ENCODE measurements at regions not wholly inside any gene's neighbourhood (a gene's known extent, or its start where the extent isn't known, plus 50 kb on each side); places are given as distances from the start of the nearest gene placed in this dataset.

- Histone ChIP-seq H3K27ac (ENCODE audit: low read depth in 2 of 2, low read length in 2 of 2) (no peak overlapping the region), H3K4me1 (ENCODE audit: control insufficient read depth in 2 of 2, insufficient read depth in 2 of 2, low read length in 2 of 2) (peaks cover 0 to 4% of the 10 kb centered on the region in 2 donors), H3K9me3 (ENCODE audit: control insufficient read depth in 2 of 2, low read length in 2 of 2) (no peaks in the 10 kb centered on the region), H3K27me3 (ENCODE audit: control insufficient read depth in 2 of 2, insufficient read depth in 2 of 2, low read length in 2 of 2) (peaks cover 0 to 2% of the 10 kb centered on the region in 2 donors), H3K4me3 (ENCODE audit: low read length in 2 of 2) (no peak overlapping the region), H3K9ac (ENCODE audit: low read depth in 1 of 2, low read length in 2 of 2) (no peak overlapping the region), H3K36me3 (ENCODE audit: control insufficient read depth in 2 of 2, insufficient read depth in 2 of 2, low read length in 2 of 2) (no peaks in the 10 kb centered on the region)
Measured at GRCh38 chr19:31166206-31166605, 183.0 kb downstream of the TSHZ3 start.

GRCh38 chr19:31164791-31165251 lies 184.4 kb downstream of the TSHZ3 start:
- Histone ChIP-seq H3K9ac (ENCODE audit: low read depth in 1 of 2, low read length in 2 of 2) (no peak overlapping the region), H3K4me3 (ENCODE audit: low read length in 2 of 2) (no peak overlapping the region), H3K27me3 (ENCODE audit: control insufficient read depth in 2 of 2, insufficient read depth in 2 of 2, low read length in 2 of 2) (peaks cover 0 to 2% of the 10 kb centered on the region in 2 donors), H3K9me3 (ENCODE audit: control insufficient read depth in 2 of 2, low read length in 2 of 2) (no peaks in the 10 kb centered on the region), H3K27ac (ENCODE audit: low read depth in 2 of 2, low read length in 2 of 2) (no peak overlapping the region), H3K36me3 (ENCODE audit: control insufficient read depth in 2 of 2, insufficient read depth in 2 of 2, low read length in 2 of 2) (no peaks in the 10 kb centered on the region), H3K4me1 (ENCODE audit: control insufficient read depth in 2 of 2, insufficient read depth in 2 of 2, low read length in 2 of 2) (peaks cover 0 to 4% of the 10 kb centered on the region in 2 donors)

- Histone ChIP-seq H3K9ac (ENCODE audit: low read depth in 1 of 2, low read length in 2 of 2) (no peak overlapping the region), H3K27ac (ENCODE audit: low read depth in 2 of 2, low read length in 2 of 2) (no peak overlapping the region), H3K27me3 (ENCODE audit: control insufficient read depth in 2 of 2, insufficient read depth in 2 of 2, low read length in 2 of 2) (peaks cover 0 to 2% of the 10 kb centered on the region in 2 donors), H3K4me3 (ENCODE audit: low read length in 2 of 2) (no peak overlapping the region), H3K4me1 (ENCODE audit: control insufficient read depth in 2 of 2, insufficient read depth in 2 of 2, low read length in 2 of 2) (no peaks in the 10 kb centered on the region), H3K9me3 (ENCODE audit: control insufficient read depth in 2 of 2, low read length in 2 of 2) (no peaks in the 10 kb centered on the region), H3K36me3 (ENCODE audit: control insufficient read depth in 2 of 2, insufficient read depth in 2 of 2, low read length in 2 of 2) (no peaks in the 10 kb centered on the region)
Measured at GRCh38 chr19:31160336-31160926, 188.8 kb downstream of the TSHZ3 start.

DNA sequence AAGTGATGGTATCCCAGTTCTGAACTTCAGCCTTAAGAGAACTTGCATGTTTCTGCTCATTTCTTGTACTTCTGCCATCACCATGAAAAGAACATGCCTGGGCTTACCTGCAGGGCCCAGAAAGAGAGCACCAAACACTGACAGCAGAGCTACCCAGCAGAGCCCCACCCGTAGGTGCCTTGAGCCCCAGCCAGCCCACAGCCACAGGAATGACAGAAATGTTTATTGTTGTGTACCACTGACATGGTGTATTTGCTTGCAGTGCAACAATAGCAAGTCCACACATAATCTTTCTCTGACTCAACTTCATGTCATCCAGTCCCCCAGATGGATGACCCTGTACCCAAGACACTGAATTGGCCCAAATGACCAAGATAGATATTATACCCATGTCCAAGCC lies 195.2 kb downstream of the TSHZ3 start:
- Histone ChIP-seq H3K9ac (ENCODE audit: low read depth in 1 of 2, low read length in 2 of 2) (no peak overlapping the region), H3K27ac (ENCODE audit: low read depth in 2 of 2, low read length in 2 of 2) (no peak overlapping the region), H3K9me3 (ENCODE audit: control insufficient read depth in 2 of 2, low read length in 2 of 2) (no peaks in the 10 kb centered on the region), H3K36me3 (ENCODE audit: control insufficient read depth in 2 of 2, insufficient read depth in 2 of 2, low read length in 2 of 2) (no peaks in the 10 kb centered on the region), H3K27me3 (ENCODE audit: control insufficient read depth in 2 of 2, insufficient read depth in 2 of 2, low read length in 2 of 2) (no peaks in the 10 kb centered on the region), H3K4me3 (ENCODE audit: low read length in 2 of 2) (no peak overlapping the region), H3K4me1 (ENCODE audit: control insufficient read depth in 2 of 2, insufficient read depth in 2 of 2, low read length in 2 of 2) (no peaks in the 10 kb centered on the region)

DNA sequence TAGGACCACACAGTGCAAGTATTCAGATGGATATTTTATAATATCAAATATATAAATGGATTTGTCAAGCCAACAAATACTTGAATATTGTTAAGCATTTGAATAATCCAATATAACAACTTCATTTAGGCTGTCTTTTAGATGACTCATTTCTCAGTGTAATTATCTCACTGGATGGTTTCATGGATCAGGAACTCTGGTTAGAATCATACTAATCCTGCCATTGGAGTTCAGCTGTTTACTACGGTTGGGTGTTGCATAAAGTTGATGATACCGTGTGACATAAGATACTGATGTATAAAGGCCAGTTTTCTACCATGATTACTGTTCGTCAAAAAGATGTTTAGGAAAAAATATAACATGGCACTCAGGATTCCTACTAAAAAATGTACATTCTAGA lies 196.3 kb downstream of the TSHZ3 start:
- H3K36me3 ChIP-seq (ENCODE audit: control insufficient read depth in 2 of 2, insufficient read depth in 2 of 2, low read length in 2 of 2): no peaks in the 10 kb centered on the region
- no peaks in the 10 kb centered on the region for H3K4me1 ChIP-seq (ENCODE audit: control insufficient read depth in 2 of 2, insufficient read depth in 2 of 2, low read length in 2 of 2)
- no peaks in the 10 kb centered on the region for H3K9me3 ChIP-seq (ENCODE audit: control insufficient read depth in 2 of 2, low read length in 2 of 2)
- H3K27me3 ChIP-seq (ENCODE audit: control insufficient read depth in 2 of 2, insufficient read depth in 2 of 2, low read length in 2 of 2): no peaks in the 10 kb centered on the region
- H3K9ac ChIP-seq (ENCODE audit: low read depth in 1 of 2, low read length in 2 of 2): no peak overlapping the region
- no peak overlapping the region for H3K4me3 ChIP-seq (ENCODE audit: low read length in 2 of 2)
- no peak overlapping the region for H3K27ac ChIP-seq (ENCODE audit: low read depth in 2 of 2, low read length in 2 of 2)

- Histone ChIP-seq H3K4me1 (ENCODE audit: control insufficient read depth in 2 of 2, insufficient read depth in 2 of 2, low read length in 2 of 2) (no peaks in the 10 kb centered on the region), H3K9ac (ENCODE audit: low read depth in 1 of 2, low read length in 2 of 2) (no peak overlapping the region), H3K27me3 (ENCODE audit: control insufficient read depth in 2 of 2, insufficient read depth in 2 of 2, low read length in 2 of 2) (no peaks in the 10 kb centered on the region), H3K9me3 (ENCODE audit: control insufficient read depth in 2 of 2, low read length in 2 of 2) (no peaks in the 10 kb centered on the region), H3K4me3 (ENCODE audit: low read length in 2 of 2) (no peak overlapping the region), H3K27ac (ENCODE audit: low read depth in 2 of 2, low read length in 2 of 2) (no peak overlapping the region), H3K36me3 (ENCODE audit: control insufficient read depth in 2 of 2, insufficient read depth in 2 of 2, low read length in 2 of 2) (no peaks in the 10 kb centered on the region)
Measured at GRCh38 chr19:31149441-31149941, 199.7 kb downstream of the TSHZ3 start.

DNA sequence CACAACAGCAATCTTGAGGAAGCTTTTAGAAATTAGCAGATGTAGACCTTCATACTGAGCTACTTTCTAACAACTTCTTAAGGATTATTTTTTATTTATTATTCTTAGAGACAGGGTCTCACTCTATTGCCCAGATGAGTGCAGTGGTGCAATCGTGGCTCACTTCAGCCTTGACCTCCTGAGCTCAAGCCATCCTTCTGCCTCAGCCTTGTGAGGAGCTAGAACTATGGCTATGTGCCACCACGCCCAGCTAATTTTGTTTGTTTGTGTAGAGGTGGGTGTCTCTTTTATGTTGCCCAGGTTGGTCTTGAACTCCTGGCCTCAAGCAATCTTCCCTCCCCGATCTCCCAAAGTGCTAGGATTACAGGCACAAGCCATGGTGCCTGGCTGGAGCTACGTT lies 200.6 kb downstream of the TSHZ3 start:
- Histone ChIP-seq H3K9ac (ENCODE audit: low read depth in 1 of 2, low read length in 2 of 2) (no peak overlapping the region), H3K36me3 (ENCODE audit: control insufficient read depth in 2 of 2, insufficient read depth in 2 of 2, low read length in 2 of 2) (no peaks in the 10 kb centered on the region), H3K9me3 (ENCODE audit: control insufficient read depth in 2 of 2, low read length in 2 of 2) (no peaks in the 10 kb centered on the region), H3K27ac (ENCODE audit: low read depth in 2 of 2, low read length in 2 of 2) (no peak overlapping the region), H3K27me3 (ENCODE audit: control insufficient read depth in 2 of 2, insufficient read depth in 2 of 2, low read length in 2 of 2) (no peaks in the 10 kb centered on the region), H3K4me3 (ENCODE audit: low read length in 2 of 2) (no peak overlapping the region), H3K4me1 (ENCODE audit: control insufficient read depth in 2 of 2, insufficient read depth in 2 of 2, low read length in 2 of 2) (no peaks in the 10 kb centered on the region)

DNA sequence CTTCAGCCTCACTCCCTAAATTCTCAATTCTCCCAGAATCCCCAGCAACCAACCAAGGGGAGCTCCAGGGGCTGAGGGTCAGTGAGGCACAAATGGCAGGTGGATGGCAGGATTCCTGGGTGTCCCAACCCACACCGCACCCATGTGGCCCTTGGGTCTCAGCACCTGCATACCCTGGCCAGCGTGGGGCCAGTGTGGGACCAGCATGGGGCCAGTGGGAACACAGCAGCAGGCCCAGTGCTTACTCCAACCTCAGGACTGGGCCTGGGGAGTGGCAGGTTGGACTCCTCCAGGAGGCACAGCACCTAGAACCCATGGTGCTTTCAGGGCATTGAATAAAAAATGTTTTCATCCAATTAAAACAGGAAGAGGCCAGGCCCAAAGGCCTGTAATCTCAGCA lies 202.0 kb downstream of the TSHZ3 start:
- H3K4me3 ChIP-seq (ENCODE audit: low read length in 2 of 2): no peak overlapping the region
- no peak overlapping the region for H3K9ac ChIP-seq (ENCODE audit: low read depth in 1 of 2, low read length in 2 of 2)
- H3K27ac ChIP-seq (ENCODE audit: low read depth in 2 of 2, low read length in 2 of 2): no peak overlapping the region
- H3K9me3 ChIP-seq (ENCODE audit: control insufficient read depth in 2 of 2, low read length in 2 of 2): no peaks in the 10 kb centered on the region
- no peaks in the 10 kb centered on the region for H3K36me3 ChIP-seq (ENCODE audit: control insufficient read depth in 2 of 2, insufficient read depth in 2 of 2, low read length in 2 of 2)
- H3K27me3 ChIP-seq (ENCODE audit: control insufficient read depth in 2 of 2, insufficient read depth in 2 of 2, low read length in 2 of 2): no peaks in the 10 kb centered on the region
- H3K4me1 ChIP-seq (ENCODE audit: control insufficient read depth in 2 of 2, insufficient read depth in 2 of 2, low read length in 2 of 2): no peaks in the 10 kb centered on the region

DNA sequence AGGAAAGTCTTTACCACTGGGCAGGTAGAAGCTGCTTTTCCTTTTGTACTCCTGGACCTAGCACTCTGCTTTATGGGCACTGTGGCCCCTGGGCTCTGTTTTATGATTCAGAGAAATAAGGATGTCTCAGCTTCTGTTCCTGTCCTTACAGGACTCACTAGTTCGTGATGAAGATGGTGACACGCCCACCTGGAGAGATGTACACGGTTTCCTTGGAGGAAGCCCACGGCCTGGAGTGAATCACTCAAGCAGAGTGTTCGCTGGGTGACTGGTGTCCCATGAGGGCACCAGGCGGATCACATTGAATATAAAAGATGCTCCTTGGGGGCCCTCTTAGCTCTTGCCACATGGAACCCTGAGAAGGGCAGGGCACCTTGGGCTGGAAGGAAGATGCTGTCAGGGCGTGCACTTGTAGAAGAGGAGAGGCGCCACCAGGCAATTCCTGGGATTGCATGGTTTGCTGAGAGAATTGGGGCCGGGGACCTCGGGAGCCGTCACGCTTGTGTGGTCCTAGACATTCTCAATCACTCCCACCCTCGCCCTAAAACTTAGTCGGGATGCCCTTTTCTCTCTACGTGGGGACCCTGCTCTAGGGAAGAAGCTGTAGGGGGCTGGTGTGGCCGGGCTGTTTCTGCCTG lies 202.6 kb downstream of the TSHZ3 start:
- Histone ChIP-seq H3K27me3 (ENCODE audit: control insufficient read depth in 2 of 2, insufficient read depth in 2 of 2, low read length in 2 of 2) (no peaks in the 10 kb centered on the region), H3K9ac (ENCODE audit: low read depth in 1 of 2, low read length in 2 of 2) (no peak overlapping the region), H3K4me3 (ENCODE audit: low read length in 2 of 2) (no peak overlapping the region), H3K4me1 (ENCODE audit: control insufficient read depth in 2 of 2, insufficient read depth in 2 of 2, low read length in 2 of 2) (no peaks in the 10 kb centered on the region), H3K36me3 (ENCODE audit: control insufficient read depth in 2 of 2, insufficient read depth in 2 of 2, low read length in 2 of 2) (no peaks in the 10 kb centered on the region), H3K9me3 (ENCODE audit: control insufficient read depth in 2 of 2, low read length in 2 of 2) (no peaks in the 10 kb centered on the region), H3K27ac (ENCODE audit: low read depth in 2 of 2, low read length in 2 of 2) (no peak overlapping the region)

DNA sequence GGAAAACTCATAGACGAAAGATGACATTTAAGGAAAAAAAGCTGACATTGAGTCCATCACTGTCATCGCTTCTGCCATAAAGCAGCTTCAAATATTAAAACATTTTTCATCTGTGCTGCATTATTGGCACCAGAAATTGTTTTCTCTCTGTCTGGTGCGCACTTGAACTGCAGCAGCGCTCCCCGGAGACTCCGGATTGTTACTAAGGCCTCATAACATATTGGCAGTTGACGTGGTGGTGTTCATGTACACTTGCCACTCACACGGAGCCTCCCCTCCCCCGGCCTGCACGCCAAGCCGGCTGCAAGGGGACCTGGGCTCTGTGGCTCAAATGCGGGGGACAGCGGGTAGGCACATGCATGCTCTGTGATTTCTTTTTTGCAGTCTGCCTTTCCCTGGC lies 203.2 kb downstream of the TSHZ3 start:
- Histone ChIP-seq H3K9me3 (ENCODE audit: control insufficient read depth in 2 of 2, low read length in 2 of 2) (no peaks in the 10 kb centered on the region), H3K36me3 (ENCODE audit: control insufficient read depth in 2 of 2, insufficient read depth in 2 of 2, low read length in 2 of 2) (no peaks in the 10 kb centered on the region), H3K27ac (ENCODE audit: low read depth in 2 of 2, low read length in 2 of 2) (no peak overlapping the region), H3K4me1 (ENCODE audit: control insufficient read depth in 2 of 2, insufficient read depth in 2 of 2, low read length in 2 of 2) (no peaks in the 10 kb centered on the region), H3K4me3 (ENCODE audit: low read length in 2 of 2) (no peak overlapping the region), H3K27me3 (ENCODE audit: control insufficient read depth in 2 of 2, insufficient read depth in 2 of 2, low read length in 2 of 2) (no peaks in the 10 kb centered on the region), H3K9ac (ENCODE audit: low read depth in 1 of 2, low read length in 2 of 2) (no peak overlapping the region)

All from mucosa of rectum (tissue), 2 donors.